NCI-H345 treated with DMSO at 0.1 percent for 48 hours (cell line): ENCODE measurements at regions not wholly inside any gene's neighbourhood (a gene's known extent, or its start where the extent isn't known, plus 50 kb on each side); places are given as distances from the start of the nearest gene placed in this dataset.
"Not testable (repeated sequence)": the region's sequence is repeated elsewhere in the genome, so short reads cannot be mapped to it uniquely, and the experiment has no call there.

Experiments used
- DNase-seq: peaks from one replicate; lab custom pipeline; 2025; ENCODE audit not compliant: unreplicated experiment; lab: John Stamatoyannopoulos, UW

DNA sequence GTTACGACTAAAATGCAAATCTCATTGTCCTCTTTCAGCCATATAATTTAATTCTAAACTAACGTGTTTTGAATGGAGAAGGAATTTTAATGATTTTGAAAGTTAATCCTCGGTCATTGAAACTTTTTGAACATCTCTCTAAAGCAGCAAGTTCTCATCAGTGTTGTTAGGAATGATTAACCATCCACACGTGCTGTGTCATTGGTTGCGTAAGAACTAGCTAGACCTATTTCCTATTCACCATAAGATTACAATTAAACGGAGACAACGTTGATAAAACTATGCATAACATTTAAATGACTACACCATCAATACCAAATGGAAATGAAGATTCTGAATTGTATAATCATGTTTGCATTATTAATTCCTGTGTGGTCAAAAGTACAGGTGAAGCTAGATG is 155.6 kb upstream of the IRS2 start:
- DNase-seq = no peak

DNA sequence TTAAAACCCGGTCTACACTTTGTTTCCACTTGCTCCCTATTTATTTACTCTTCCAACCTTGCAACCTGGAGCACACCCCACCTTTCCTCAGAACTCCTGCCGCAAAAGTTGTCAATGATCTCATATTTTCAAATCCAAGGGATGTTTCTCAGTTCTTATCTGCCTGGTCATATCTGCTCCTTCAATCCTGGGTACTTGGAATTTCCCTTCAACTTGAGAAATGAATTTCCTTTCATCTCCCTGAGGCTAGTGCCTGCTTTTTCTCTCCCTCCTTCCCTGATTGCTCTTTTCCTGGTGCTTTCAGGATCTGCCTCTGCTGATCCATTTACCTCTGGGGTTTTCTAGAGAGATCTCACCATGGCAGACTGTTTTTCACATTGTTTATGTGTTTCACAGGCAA is 154.8 kb upstream of the IRS2 start:
- no peak for DNase-seq

DNA sequence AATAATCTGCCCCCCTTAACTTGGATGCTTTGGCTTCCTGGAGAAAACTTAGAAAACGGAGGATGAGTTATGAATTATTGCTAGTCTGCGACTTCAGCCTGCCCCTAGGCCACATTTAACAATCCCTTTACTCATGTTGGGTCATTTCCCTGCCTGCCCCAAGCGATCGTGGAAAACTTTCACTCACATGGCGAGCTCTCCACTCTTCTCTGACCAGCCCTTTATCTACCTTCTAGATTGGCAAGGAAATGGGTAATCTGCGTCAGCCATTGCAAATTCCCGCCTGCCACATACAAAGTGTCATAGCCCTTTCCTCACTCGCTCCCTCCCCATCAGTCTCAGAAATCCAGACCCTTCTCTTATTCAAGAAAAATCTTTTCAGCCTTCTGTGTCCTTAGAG is 154.3 kb upstream of the IRS2 start:
- DNase-seq = no peak

DNA sequence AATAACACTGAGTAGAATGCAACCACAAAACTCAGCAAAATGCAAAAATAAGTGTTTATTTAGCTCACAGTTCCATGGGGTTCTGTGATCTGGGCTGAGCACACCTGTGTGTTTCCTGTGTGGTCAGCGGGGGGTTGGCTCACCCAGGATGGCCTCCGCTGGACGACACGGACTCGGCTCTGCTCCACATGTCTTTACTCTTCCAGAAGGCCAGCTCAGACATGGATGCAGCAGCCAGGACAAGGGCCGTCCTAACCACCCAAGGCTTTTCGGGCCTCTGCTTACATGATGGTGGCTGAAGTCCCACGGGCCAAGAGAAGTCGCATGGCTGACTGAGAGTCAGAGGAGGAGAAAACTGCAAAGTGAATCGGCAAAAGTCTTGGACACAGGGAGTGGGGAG is 153.5 kb upstream of the IRS2 start:
- DNase-seq = no peak

DNA sequence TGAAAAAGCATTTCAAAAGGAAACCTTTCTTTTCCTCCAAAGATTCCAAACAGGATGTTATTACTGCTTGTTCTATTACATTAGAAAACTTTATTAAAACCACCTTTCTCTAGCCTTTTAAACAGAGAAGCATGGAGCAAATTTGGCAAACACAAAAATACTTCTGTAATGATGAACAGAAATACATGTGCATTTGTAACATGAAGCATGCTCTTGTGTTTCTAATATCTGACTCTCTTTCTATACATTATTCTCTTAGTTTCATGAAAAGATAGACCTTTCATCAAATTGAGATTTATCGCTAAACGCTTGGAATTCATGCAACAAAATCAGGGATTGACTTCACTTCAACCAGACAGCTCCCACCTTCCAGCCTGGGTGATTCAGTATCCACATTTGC is 152.8 kb upstream of the IRS2 start:
- DNase-seq = no peak

DNA sequence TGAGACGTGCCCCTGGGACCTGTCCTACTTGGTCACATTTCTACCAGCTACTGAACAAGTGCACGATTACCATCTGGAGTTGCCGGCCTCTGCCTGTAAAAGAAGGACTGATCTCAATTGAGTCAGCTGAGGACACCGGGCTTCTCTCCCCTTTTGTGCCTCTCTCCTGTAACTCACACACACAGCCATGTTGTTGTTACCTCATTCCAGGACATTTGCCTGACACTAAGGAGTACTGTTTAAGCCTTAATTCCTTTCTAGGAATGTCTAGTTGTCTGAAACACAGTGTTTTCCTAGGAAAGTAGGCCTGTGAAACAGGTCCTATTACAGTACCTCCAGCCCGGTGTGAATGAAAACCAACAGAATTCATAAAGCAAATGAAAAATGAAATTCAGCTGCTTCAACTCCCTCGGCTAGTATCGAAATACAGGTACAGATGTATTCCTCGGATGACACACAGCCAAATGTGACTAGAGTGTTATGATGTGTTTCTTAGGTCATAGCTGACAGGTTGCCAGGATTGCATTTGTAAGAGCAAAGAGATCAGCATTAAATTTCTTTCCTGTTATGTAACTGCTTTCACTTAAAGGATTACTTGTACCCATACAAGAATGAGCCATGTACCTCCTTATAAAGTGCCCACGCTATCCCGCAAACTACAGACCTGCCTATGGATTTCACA is 152.0 kb upstream of the IRS2 start:
- DNase-seq = no peak

DNA sequence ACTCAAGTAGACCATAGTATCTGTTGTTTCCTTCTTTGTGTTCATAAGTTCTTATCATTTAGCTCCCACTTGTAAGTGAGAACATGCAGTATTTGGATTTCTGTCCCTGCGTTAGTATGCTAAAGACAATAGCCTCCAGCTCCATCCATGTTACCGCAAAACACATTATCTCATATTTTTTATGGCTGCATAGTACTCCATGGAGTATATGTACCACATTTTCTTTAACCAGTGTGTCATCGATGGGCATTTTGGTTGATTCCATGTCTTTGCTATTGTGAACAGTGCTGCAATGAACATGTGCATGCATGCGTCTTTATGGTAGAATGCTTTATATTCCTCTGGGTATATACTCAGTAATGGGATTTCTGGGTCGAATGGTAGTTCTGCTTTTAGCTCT is 148.1 kb upstream of the IRS2 start:
- DNase-seq = not testable (repeated sequence)

DNA sequence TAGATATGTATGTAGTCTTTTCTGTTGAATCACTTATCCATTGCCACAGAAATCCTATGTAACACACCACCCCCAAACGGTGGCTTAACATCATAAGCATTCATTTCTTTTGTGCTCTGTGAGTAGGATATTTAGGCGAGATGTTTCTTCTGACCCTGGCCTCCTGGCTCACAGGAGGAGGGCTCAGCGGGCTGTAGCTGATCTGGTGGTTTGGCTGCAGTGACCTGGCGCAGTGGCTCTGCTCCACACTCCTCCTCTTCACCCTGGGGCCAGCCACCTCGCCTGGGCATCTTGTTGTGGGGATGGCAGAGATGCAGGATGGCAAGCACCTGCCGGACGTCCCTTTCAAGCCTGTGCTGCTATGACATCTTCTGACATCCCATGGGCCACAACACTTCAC is 147.1 kb upstream of the IRS2 start:
- DNase-seq = no peak

DNA sequence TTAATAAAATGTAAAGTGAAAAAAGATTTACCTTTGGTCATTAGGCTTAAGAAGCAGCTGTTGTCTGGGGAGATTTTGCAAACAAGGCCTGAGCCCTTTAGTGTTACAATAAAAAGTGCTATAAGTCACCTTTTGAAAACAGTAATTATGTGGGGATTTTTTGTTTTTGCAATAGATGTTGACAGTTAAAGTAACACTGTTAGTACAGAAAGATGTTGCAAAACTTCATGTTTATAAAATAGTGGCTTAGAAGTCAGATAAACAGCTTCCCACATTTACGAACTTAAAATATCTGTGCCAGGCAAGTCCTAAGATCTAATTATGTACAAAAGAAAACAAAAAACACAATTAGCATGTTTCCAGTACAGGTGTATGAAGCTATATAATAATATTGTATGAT is 138.0 kb upstream of the IRS2 start:
- no peak for DNase-seq

DNA sequence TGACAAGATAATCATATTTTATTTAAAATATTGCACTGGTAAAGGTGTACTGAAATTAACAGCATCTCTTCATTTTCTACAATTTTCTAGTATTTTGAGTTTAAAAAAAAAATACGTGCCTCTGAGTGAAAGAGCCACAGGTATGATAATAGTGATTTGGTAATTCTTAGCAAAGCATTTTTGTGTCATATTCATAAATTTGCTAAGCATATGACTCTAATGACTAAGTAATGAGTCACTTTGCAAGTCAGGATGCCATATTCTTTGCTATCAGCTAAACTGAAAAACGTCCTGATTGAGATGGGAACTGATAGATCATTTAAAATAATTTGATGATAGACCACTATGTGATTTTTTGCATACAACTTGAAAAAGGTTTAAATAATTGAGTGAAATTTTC is 136.1 kb upstream of the IRS2 start:
- DNase-seq = no peak

DNA sequence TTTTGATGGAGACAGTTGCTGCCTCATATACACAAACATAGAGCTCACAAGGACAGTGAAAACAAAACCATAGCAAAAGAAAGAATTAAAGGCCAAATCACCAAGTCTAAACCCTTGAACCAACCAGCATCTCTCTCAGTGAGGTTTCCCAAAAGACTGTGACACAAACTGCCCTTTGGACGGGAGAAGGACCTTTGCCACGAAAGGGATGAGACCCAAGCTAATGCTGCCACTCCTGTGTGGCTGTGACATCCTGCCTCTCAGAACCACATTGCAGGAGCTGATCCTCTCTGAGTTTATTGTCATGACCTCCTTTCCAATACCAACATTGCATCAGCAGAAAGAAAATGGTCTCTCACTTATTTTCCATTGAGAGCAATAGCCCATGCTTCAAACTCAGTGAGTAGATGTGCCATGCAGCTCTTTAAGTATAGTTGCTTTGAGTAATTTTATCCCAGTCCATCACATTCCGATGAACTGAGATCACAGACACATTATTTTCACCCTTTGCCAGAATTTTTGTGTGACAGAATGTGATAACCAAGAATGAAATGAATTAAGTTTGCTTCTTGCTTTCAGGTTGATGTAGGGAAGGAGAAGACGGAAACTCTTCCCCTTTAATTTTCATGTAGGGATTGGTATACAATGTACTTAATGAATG is 133.5 kb upstream of the IRS2 start:
- DNase-seq = no peak

DNA sequence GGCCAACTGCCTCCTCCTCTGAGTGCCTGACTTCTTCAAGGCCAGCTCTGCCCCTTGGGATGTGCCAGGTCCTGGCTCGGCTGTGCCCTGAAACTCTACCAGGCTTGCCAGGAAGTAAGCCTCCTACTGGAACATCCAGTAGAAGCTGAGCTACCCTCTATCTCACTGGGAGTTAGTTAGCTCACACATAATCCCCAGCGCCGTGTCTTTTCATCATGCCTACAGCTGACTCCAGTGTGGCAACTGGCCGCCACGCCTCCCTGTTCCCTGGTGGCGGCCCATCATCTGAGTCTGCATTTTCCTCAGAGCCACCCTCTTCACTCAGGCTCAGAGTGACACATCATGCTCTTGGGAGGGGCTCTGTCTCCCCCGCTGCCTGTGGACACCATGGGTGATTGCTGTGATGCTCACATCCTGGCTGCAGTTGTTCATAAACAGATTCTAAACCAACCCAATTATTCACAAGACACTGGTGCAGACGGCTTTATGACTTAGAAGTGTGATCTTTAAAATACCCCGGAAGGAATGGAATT is 131.9 kb upstream of the IRS2 start:
- no peak for DNase-seq

DNA sequence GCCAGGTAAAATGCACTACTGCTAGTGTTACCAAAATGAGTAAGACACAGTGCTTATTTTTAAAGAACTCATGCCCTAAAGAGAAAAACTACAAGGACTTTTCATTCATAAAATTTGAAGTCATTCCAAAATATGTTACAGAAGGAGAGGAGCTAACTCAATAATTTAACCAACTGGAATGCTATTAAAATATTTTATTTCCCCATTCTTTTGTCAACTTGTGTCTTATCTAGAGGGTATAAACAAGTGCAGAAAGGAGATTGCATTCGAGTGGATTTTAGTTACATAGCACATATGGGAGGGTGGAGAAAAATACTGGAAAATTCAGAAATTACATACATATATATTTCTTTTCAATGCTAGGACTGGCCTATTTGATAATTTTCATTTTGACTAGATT is 131.0 kb upstream of the IRS2 start:
- no peak for DNase-seq

DNA sequence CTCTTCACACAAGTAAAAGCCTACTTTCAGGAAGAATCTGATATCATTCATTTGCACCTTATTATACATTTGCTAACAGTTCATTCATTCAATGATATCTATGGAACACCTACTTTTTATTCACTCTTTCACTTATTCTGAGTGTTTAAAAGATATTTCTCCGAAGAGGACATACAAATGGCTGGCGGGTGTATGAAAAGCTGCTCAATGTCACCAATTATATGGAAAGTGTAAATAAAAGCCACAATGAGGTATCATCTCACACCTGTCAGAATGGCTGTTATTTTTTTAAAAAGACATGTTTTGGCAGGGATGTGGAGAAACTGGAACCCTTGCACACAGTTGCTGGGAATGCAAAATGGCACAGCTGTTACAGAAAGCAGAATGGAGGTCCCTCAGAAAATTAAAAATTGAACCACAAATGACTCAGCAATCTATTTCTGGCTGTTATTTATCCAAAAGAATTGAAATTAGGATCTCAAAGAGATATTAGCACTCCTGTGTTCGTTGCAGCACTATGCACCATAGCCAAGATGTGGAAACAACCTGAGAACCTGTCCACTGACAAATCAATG is 127.6 kb upstream of the IRS2 start:
- DNase-seq = no peak

DNA sequence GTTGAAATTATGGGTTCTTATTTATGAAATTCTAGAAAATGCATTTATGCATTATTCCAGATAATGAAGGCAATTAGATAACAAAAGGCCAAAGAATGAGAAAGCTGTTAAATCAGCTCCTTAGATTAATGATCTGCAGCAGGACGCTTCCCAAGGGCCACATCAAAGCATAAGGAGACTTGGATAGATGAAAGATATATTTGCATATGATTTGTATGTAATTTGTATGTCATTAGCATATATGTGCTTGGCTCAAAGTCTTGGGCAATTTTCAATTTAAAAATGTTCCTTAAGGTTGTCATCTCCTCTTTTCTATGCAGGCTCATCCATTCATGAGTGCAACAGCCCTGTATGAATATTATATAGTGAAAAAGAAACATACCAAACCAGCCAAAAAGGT is 126.8 kb upstream of the IRS2 start:
- no peak for DNase-seq

DNA sequence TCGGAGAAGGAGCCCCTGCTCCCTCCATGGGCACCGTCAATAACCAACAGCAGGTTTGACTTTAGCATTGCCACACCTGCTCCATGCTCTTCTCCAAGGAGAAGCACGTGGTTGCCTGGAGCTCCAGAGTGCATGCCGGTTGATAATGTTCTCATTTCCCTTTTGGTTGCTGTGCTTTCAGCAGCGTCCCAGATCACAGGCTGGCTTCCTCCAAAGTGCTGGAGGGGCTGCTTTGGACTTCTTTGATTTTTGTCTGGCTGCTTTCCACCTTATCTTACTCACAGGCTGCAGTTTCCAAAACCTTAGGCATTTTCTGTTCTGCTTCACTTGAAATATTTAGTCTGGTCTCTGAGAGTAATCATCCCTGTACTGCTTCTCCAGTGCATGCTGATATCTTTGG is 123.8 kb upstream of the IRS2 start:
- DNase-seq = no peak

DNA sequence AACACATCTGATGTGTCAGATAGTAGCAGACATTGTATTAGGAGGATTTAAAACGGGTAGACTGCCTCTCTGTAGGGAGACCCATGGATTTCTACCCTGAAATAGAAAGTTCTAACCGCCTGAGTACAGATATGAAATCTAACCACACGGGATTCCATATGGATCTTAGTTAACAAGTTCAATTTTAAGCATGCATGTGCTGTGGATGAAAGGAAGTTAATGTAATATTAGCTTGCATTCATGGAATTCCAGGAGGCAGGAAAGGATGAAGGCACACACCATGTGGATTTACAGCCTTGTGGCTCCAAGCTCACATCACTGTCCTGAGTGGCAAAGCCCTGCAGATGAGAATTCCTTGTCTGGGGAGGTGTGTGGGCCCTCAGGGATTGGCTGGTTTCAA is 120.6 kb upstream of the IRS2 start:
- no peak for DNase-seq

DNA sequence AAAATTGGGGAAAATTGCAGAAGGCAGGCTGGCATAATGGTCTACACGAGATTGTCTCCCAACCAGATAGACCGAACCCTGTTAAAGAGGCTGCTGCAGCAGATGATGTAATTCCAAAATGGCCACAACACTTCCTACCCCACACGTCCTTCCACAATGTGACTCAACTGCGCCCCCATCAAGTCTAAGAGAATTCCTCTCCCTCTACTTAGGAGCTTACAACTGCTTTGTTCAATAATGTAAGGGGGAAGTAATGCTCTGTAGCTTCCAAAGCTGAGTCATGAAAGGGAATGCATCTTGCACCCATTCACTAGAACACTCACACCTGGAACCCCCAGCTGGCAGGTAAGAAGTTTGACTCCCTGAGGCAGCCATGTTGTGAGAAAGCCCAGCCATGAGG is 117.8 kb upstream of the IRS2 start:
- no peak for DNase-seq

DNA sequence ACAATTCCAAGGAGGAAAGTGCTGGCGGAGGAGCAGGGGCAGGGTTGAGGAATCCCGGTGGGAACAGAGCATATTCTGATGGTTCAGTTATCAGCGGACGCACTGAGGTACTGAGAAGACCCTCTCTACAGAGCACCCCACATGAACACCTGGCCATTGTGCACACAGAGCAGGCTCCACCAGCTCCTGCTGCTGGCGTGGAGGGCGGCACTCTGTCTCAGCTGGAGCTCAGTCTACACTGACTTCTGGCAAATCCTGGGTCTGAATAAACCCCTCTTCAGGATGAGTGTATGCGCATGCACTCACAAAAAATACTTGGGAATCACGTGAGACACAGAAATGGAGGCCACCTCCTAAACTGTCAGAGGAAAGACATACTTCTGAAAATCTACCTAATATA is 114.4 kb upstream of the IRS2 start:
- DNase-seq = no peak

DNA sequence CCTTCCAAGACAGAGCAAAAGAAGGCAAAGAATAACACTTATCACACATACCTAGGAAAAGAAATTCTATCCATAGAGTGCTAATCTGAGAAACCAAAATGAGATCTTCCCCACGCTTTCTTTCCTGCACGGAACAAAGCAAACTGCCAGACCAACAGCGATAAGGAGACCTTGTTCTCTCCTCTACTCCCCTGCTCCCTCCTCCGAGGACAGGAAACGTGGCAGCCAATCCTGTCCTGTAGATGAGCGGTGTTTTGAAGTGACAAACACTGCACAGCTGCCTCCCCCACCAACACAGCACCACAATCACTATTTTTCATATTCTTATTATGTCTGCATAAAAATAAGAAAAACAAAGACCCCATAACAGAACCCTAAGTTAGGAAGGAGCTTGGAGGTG is 113.9 kb upstream of the IRS2 start:
- no peak for DNase-seq

DNA sequence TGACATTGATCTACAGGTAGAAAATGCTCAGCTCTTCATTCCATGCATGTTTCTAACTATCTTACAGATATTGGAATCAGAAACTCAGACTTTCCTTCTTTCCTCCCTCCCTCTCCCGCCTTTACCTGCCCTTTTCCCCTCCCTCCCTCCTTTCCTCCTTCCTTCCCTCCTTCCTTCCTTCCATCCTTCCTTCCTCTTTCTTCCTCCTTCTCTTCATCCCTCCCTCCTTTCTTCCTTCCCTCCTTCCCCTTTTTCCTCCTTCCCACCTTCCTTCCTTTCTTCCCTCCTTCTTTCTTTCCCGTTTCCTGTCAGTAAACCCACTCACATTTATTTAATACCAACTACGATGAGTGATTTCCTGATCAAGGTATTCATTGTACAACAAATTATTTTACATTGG is 113.4 kb upstream of the IRS2 start:
- no peak for DNase-seq

DNA sequence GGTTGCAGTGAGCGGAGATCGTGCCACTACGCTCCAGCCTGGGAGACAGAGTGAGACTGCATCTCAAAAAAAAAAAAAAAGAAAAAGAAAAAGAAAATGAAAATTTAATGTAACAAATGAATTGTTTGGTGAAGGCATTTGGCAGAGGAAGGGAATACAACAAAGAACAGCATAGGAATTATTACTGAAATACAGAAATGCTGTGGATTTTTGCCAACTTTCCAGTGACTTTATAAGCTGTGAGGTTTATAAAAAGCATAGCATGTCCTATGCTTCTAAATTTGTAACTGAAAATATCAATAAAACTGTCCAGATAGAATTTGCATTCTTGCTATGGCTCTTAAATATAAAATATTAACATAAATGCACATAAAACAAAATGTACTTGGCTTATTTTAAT is 112.9 kb upstream of the IRS2 start:
- DNase-seq = no peak
